ENCODE measurements at regions not wholly inside any gene's neighbourhood (a gene's known extent, or its start where the extent isn't known, plus 50 kb on each side); places are given as distances from the start of the nearest gene placed in this dataset.

DNA sequence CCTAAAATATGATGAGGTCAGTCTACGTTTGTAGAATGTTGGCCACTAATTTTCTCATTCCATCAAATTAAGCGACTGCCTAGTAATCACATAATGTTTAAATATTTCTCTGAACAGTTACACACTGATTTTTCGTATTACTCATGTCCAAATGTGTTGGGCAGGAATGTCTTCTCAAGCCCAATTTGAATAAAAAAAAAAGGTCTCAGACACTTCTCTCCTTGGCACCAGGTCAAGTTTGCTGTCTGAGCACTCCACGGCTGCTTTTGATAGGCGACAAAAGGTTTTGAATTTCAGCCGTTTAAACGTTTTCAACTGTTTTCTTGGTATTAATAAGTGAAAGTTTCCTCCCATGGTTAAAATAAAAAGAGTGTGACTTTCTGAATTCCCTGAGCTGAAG, 542.1 kb downstream of the IRX1 start:
- DNase-seq = no peak

DNA sequence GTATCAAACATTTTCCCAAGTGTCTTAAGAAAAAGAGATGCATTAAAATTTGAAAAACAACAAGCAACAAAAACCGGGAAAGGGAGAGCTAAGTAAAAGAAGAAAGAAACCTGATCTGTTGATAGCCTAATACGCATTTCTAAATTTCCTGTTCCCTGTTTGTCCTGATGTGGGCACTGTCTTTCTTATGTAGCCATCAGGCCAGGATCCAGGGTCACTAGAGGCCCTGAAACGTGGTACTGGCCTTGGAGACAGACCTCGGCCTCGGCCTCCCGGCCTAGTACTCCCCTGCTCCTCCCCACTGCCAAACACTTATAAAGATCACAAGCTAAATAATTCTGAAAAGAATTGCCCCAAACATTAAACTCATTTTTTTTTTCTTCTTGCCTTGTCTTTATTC, 547.2 kb downstream of the IRX1 start:
- DNase-seq = no peak

DNA sequence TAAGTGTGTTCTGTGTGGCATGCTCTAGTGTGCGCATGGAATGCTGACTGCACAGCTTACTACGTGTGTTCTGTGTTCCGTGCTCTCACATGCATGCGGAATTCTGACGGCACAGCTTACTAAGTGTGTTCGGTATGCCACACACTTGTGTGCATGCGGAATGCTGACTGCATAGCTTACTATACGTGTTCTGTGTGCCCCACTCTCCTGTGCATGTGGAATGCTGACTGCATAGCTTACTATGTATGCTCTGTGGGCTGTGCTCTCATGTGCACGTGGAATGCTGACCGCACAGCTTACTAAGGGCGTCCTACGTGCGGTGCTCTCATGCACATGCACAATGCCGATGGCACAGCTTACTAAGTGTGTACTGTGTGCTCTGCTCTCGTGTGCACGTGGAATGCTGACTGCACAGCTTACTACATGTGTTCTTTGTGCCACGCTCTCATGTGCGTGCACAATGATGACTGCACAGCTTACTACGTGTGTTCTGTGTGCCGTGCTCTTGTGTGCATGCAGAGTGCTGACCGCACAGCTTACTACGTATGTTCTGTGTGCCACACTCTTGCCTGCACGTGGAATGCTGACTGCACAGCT, 548.9 kb downstream of the IRX1 start:
- DNase-seq = no peak

DNA sequence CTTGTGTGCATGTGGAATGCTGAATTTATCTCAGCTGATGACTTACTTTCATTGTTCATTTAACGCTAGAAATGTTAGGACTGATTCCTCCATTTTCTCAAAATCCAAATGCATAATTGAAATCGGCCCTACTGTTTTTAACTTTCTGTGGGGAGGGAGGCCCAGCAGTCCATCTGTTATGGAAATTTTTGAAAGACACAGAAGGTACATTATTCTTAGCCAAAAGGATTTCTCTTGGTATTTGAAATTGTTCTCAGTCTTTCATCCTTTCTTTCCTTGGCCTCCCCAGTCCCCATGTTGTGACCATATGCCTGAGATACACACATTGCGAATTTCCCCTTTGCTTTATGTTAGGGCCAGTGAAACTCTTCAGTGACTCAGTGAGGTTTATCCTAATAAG, 549.9 kb downstream of the IRX1 start:
- no peak for DNase-seq

DNA sequence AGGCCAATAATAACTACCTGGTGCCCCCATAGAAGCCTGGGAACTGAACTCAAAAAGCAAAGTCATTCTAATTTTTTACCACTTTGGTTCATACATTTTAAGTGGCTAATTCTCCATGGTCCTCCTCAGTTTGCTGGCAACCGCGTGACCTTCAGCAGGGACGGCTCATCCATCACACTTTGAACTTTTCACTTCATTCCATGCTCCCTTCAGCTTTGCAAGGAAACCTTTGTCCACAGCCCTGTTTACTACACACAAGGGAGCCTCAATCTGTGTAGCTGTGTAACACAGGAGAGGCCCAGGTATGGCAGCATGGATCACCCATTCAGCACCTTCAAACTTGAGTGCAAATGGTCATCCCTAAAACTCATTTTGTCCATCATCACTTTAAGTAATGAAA, 552.4 kb downstream of the IRX1 start:
- no peak for DNase-seq

DNA sequence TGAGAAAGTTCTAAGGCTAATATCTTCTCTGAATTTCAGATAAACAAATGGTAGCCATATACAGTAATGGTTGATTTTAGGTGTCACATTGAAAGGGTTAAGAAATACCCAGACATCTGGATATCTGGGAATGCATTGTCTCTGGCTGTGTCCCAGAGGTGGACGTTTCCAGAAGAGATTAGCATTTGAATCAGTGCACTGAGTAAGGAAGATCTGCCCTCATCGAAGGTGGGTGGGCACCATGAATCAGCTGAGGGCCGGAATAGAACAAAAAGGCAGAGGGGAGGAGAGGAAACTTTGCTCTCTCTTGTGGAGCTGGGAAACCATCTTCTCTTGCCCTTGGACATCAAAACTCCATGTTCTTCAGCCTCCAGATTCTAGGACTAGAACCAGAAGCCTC, 554.4 kb downstream of the IRX1 start:
- no peak for DNase-seq

DNA sequence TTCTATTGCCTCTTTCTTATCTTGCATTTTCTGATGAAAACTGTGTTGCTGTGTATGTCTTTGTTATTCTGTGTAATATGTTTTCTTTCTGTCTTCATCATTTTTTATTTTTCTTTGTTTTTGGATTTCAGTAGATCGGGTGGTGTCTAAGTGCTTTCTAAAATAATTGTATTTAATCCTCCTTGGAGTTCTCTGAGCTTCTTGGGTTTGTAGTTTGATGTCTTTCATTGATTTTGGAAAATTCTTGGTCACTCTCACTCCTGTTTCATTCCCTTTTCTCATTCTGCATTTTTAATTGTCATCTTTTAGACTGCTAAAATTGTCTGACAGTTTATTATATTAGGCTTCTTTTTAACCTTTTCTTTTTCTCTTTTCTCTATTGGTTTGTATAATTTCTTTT, 560.5 kb downstream of the IRX1 start:
- no peak for DNase-seq

DNA sequence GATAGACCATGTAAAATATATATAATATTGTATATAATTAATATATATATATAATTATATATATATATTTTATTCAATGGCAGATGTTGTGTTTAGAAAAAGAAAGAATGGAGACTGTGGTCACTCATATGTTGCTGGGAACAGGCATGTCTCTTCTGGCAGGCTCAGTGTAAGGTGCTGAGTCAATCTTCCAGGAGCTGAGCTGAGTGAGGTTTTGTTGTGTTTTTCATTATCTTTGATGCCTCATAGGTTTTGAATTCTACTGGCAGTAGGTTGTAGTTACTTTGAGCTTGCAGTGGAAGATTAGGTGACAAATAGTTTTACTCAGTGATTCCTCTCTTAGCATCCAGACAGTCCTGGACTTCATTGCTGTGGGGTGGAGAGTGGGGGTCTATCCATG, 561.3 kb downstream of the IRX1 start:
- no peak for DNase-seq

DNA sequence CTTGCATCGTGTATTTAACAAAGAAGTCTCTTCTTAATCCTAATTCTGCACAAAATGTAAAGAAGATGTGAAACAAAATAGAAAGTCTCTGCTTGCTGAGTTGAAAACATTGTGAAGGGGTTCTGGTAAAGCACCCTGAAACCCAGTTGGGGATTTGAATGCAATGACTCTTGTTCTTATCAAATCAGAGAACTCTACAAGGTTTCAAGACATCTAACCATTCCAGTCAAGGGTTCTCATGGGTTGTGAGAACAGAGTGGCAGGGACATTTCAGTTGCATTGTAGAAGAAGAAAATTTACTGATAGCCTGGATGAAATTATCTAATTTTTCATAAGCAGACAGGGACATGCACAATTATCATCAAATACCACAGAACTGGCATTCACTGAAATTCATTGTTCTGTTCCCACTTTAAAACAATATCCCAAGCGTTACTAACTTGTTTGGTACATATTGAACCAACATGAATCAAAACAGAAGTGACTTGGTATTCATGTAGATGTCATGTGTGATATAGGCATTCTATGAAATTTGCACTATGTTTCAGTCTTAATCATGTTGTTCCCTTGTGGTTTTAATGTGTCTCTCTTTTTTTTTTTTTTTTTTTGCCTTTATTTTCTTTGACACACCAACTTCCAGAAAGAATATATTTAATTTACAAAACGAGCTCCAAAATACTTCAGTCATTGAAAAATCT, 563.3 kb downstream of the IRX1 start:
- DNase-seq = no peak

DNA sequence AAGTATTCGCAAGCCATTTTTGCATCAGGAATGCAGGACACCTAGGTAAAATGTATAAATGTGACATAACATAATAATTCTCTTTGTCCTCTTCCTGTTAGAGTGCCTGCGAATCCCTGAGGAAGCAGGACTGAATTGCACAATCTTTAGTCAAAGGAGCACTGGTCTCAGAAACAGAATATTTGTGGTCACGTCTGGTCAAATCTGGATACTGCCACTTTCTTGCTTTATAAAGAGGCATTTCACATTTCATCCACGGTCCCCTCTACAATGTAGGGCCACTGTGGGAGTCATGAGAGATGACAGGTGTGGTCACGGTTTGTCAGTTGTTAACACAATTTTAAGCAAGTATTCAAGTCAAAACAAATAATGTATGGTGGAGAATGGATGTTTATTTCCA, 564.0 kb downstream of the IRX1 start:
- DNase-seq = no peak

DNA sequence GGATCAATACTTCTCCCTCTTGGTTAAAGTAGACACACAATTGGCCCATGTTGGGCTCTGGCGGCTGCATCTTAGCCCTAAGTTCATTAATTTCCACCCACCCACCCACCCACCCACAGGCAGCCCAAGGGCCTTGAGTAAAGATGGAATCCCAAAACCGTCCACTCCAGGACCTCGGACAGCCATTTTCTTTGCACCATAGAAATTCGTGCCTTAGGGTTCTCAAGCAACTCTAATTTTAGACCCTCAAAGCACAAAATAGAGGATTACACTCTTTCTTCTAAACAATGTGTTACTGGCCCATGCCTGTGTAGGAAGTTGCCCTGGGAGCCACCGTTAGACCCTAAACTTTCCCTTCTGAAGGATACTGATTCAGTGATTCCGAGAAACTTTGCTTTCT, 568.5 kb downstream of the IRX1 start:
- DNase-seq = no peak

DNA sequence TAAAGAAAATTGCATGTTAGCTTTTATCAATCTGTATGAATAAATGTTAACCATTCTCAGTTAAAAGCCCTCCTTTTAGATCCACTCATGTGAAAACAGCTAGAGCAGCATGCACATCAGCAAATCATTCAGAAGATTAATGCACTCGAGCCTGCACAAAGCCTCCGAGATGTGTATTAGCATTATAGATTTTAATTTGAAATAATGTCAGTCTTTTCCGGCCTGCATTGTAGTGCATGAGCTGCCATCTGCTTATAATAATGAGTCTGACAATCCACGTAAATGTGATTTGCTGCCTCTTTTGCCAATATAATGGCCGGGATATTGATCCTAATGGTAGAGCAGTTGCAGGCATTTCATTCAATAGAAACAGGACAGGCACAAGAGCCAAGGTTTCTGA, 585.1 kb downstream of the IRX1 start:
- DNase-seq = no peak

DNA sequence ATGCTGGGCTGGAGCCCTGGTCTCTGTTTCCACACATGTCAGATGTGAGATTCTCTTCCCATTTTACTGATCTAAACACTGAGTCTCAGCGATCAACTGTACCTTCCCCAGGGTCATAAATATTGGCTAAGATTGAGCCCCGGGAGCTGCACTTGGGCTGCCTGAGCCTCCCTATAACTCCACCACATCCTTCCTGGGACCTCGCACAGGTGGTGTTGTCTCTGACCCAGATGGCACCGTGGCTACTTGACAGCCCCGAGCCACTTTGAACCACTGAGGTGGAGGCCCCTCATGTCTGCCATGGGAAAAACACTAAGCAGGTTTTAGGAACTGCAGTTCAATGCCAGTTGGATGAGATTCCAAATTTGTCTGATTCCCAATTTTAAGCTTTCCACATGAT, 586.5 kb downstream of the IRX1 start:
- DNase-seq = no peak

DNA sequence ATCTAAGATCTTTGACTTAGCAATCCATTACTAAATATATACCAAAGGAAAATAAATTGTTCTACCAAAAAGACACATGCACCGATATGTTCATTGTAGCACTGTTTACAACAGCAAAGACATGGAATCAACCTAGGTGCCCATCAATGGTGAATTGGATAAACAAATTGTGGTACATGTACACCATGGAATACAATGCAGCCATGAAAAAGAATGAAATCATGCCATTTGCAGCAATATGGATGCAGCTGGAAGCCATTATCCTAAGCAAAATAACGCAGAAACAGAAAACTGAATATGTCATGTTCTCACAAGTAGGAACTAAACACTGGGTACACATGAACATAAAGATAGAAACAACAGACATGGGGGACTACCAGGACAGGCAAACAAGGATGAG, 589.5 kb downstream of the IRX1 start:
- DNase-seq = no peak

DNA sequence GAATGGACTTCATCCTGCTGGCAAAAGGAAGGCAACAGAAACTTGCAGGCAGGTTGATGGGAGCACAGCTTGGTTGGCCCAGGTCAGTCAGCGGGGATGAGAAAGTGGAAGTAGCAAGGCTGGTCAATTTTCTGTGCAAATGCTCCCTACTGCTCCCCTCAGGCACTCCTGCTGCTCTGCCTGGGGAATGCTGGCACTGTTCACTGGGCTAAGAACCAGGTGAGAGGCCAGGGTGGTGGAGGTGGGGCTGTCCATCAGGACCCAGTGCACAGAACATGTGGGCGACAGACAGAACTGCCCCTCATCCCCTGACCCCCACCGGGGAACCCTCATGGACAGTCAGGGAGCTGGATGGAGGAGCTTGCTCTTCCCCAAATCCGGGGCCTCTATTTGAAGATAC, 593.1 kb downstream of the IRX1 start:
- no peak for DNase-seq

DNA sequence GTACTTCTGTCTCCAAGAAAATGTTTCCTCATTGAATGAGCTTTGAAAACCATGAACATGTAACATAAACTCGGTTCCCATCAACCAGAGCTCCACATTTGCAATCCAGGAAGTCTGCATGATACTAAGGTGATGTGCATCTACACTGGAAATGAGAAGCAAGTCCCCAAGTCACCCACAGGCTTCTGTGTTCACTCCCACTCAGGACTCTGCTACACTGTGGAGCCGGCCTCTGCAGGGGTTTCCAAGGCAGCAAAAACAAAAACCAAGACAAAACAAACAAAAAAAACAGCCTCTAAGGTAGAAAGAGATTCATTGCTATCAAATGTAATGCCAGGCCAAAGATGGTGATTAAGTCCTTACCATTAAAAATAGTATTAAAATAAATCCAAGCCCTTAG, 593.7 kb downstream of the IRX1 start:
- no peak for DNase-seq

DNA sequence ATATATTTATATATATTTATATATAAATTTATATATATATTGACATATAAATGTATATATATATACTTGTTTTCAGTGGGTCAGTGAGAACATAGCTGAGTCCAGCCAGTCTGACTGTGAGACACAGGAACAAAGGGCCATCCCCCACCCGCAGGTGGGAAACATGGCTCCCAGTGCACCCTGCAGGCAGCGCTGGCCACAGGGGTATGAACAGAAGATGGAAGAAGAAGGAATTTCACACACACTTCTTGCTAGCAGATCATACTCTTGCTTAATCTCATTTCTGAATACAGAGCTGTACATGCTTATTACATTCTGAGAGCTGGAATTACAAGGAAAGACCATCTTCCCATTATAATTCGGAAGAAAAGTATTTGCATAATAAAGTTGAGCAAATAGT, 595.4 kb downstream of the IRX1 start:
- no peak for DNase-seq

DNA sequence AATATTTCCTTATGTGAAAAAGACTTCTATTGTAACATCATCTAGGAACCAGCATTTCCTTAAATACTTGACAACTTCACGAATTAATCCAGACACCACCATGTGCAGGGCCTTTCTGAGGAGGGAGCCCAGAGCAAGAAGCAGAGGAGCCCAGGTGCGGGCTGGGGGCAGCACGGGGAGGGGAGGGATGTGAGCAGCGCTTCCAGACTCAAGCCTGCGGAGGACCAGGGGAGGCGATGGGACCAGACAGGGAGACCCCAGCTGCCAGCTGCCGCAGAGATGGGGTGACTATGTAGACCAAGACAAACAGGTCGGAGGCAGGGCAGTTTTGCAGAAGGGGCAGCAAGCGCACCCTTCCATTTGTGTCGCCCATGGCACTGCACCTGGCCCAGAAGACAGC, 596.1 kb downstream of the IRX1 start:
- DNase-seq = no peak

DNA sequence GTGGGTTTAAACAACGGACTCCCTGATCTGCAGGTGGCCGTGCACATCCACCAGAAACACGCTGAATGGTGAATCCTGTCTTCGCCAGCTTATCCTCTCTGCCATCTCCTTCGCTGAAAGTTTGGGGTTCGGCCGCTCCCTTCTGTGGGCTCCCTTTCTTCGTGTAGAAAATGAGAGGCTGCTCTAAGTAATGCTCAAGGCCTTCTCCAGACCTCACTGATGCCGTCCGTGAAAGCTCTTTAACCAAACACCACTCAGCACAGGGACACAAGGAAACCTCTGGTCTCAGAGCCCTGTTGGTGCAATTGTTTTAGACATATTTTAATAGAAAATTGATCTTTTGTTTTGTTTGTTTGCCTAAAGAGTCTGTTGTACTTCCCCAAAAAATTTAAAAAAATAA, 596.5 kb downstream of the IRX1 start:
- DNase-seq = no peak

DNA sequence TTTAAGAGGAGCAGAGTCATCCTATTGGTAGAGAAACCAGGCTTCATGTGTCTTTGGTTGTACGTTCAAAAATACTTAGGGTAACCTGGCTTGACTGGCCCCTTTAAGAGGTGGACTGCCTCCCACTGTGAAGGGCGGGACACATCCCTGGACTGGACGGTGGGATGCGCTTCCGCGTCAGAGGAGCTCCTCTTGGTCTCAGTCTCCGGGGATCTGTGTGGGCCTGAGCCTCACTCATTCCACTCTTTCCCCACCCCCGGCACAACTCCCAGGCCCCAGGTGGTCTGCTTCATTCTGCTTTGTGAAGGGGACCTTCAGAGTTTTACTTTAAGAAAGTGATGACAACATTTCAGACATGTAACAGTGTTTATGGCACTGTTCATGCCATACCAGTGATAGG, 601.1 kb downstream of the IRX1 start:
- no peak for DNase-seq

DNA sequence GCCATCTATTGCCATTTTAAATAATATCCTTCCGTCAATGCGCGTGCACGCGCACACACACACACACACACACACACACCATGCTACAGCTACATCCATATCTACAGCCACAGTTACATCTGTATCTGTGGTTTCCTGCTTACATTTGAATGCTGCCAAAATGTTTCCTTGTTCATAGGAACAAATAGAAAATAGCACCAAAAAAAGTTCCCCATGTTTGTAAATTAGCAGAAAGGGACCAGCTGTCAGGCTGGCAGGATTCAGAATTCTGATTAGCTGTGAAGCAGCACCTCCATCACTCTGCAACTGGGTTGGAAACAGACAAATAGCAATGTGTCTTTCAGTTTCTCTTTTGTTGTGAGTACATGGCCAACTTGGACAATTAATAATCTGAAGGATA, 601.5 kb downstream of the IRX1 start:
- no peak for DNase-seq

DNA sequence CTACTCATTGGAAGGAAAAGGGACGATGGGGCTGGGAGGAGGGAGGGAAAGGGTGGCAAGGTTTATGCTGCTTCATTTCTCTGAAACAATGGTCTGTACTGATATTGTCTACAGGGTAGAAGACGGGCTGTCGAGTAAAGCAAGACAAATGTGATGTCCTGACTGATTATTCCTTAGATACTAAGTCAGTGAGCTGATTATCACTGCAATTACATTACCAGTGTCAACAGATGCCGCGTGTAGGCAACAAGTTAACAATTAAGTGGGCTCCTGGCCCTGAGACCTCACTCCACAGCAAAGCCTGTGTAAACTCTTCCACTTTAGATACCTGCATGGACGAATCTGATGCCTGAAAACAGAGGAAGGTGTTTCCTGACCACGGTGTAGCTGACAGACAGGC, 602.8 kb downstream of the IRX1 start:
- DNase-seq = no peak

DNA sequence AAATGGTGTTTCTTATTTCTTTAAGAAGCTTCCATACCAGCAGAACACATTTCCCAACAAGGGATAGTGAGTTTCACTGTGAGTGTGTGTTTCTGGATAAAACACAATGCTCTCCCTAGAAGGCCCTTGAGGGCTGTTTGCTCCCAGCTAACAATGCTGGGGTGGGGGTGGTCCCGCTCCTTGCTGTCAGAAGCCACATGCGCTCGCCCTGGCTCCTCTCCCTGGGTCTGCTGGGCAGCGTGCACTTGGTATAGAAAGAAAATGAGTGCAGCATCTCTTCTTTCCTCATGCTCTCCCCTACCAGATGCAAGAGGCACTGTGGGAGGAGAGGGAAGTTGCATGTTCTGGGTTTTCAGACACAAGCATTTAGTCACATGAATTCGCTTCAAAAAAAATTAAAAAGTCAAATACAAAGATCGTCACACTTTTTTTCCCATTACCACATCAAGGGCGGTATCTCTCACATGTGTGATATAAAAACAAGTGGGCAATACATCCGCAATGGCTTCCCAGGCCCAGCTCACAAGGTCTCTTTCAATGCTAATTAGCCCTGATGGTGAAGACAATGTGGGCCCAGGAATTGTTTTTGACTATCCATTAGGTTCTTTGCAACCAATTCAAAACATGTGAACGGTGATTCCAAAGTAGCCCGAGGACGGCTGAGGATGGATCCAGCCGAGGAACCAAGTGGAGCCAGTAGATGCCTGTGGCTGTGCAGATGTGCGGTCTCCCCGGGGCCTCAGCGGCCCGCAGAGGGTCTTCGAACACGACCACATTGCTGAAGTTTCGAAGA, 603.6 kb downstream of the IRX1 start:
- DNase-seq = no peak

DNA sequence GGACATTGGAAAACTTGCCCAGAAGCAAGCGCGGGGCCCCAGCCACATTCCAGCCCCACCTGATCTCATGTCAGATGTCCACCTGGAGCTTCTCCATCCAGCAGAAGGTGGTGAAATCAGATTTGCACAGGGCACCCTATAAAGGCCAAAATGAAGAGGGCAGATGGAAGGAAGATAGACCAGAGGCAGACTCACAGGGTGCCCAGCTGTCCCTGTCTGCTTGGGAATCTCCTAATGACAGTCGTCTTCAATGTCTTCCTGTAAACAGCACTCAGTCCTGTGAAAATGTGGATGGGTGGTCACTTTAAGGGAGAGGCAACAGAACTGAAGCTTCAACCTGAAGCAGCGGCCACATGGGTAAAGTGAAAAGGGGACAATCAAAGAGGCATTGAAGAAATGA, 607.5 kb downstream of the IRX1 start:
- no peak for DNase-seq

Measured in activated CD4-positive, CD25-positive, alpha-beta regulatory T cell (primary cell).